HG03378 (cell line): ENCODE measurements at regions not wholly inside any gene's neighbourhood (a gene's known extent, or its start where the extent isn't known, plus 50 kb on each side); places are given as distances from the start of the nearest gene placed in this dataset.
"Not testable (repeated sequence)": the region's sequence is repeated elsewhere in the genome, so short reads cannot be mapped to it uniquely, and the experiment has no call there.

Source experiments
- ATAC-seq: cut with Tn5 transposase; IDR thresholded peaks from one replicate; pipeline ENCODE4 v1.9.1; 2021; ENCODE audit warnings: mild to moderate bottlenecking, moderate library complexity; ENCODE audit not compliant: unreplicated experiment

DNA sequence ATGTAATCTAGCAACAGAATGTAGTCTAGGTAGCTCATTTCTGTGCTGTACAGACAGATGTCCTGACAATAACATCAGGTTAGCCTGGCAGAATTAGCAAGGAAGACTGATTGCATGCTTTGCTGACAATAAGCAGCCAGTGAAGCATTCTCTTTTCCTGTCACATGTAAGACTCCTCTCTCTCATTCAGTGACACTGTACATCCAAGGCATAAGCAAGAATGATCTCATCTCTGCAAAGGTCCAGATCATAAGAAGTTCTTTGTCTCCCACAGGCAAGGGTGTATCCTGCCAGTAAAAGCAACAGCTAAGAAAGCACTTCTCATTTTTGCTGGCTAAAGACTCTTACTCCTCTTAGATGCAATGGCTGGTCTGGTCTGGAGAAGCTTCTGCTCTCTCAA is 861.8 kb downstream of the TAF11L14 start:
- ATAC-seq: no peak

DNA sequence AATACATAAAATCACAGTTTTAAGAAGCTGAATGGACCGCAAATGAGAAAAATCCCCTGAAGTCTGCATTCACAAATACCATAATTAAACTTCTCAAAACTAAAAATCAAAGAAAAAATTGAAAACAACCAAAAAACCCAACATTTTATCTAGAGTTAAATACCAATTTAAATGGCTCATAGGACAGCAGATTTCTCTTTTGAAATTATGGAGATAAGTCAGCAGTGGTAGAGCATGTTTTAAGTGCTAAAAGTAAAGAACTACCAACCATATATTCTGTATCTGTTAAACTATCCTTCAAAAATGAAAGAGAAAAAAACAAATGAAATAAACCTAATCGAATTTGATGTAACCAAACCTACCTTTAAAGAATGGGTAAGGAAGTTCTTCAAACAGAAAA is 862.8 kb downstream of the TAF11L14 start:
- no peak for ATAC-seq

DNA sequence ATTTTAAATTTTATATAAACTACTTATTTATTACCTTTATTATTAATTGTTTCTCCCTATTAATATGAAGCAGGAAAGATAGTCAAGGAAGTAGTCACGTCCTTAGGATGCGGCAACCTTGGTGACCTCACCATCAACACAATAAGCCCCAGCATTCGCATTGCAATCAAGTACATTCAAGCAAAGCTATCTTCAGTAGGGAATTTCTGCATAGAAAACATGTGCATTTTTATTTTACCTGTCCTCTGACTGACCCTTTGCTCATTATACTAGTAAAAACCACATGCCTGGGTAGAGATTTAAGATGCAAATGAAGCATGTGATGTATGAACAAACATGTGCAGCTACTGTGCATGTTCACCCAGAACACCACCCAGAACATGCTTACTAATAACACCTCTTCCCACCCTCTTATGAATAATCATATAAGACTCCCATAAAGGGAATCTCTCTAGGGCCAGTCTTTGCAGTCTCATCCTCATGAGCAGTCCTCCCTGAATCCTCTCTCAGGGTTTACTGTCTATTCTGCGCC is 869.6 kb downstream of the TAF11L14 start:
- no peak for ATAC-seq

DNA sequence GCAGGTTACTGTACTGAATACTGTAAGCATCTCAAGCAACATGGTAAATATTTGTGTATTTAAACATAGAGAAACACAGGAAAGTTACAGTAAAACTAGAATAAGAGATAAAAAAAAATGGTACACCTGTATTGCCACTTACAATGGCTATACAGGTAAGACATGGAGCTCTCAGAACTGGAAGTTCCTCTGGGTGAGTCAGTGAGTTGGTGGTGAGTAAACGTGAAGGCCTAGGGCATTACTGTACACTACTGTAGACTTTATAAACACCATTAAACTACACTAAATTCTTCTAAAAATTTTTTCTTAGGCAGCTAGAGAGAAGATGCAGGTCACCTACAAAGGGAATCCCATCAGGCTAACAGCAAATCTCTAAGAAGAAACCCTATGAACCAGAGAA is 872.9 kb downstream of the TAF11L14 start:
- ATAC-seq: no peak

DNA sequence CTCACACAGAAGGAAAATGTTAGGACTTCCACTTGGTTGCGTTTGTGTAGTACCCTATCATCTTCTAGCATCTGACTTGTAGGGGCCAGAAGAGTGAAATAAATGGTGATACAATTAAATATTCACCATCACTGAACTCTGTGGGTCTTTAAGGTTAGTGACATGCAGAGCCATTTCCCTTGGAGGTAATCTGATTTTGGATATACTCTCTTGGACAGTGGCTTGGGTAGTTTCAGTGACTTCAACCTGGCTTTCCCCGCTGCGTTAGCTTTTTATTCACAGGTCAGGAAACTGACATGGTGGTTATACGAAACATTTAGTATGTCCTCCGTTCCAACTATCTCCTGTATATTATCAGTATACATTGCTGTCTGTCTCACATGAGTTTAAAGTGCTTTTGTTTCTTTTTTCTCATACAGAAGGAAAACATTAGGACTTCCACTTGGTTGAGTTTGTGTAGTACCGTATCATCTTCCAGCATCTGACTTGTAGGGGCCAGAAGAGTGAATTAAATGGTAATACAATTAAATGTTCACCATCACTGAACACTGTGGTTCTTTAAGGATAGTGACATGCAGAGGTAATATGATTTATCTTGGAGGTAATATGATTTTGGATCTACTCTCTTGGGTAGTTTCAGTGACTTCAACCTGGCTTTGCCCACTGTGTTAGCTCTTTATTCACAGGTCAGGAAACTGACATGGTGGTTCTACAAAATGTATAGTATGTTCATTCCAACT is 883.6 kb downstream of the TAF11L14 start:
- ATAC-seq: no peak

DNA sequence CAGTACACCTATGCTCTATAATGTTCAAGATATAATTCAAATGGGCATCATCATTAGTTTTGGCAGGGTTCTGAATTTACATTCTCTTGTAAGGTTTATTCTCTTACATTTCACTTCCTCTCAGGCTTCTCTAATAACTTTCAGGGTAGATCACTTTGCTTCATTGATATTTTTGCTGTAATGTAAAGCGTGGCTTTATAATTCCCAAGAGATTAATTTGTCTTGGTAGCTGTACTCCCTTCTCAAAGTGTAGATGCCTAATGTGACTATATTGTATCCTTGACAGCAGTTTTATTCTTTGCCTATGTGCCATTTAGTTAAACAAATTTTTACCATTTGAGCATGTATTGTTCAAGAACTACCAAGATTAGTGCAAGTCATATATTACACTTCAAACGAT is 889.1 kb downstream of the TAF11L14 start:
- ATAC-seq: no peak

DNA sequence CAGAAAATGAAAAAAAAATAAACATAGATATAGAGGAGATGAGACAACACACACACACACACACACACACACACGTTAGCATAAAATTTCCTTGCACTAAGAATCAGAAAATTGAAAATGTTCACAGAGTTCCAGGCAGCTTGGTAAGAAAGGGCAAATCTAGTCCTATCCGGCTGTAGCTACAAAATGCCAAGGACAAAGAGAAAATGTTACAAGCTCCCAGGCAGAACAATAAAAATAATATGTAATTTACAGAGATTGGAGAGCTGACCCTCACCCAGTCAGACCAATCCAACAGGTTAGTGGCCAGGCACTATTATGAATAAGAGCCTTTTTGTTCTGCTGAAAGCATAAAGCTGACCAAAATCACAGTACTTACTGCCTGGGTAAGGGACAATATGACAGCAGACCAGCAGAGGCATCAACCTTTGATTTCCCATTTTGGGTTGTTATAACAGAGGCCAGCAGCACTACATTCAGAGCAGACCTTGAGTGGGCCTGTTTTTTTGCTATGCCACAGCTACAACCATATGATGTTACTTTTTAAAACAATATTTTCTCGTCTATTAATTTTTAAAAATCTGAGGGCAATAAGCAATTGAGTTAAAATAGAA is 892.6 kb downstream of the TAF11L14 start:
- no peak for ATAC-seq

DNA sequence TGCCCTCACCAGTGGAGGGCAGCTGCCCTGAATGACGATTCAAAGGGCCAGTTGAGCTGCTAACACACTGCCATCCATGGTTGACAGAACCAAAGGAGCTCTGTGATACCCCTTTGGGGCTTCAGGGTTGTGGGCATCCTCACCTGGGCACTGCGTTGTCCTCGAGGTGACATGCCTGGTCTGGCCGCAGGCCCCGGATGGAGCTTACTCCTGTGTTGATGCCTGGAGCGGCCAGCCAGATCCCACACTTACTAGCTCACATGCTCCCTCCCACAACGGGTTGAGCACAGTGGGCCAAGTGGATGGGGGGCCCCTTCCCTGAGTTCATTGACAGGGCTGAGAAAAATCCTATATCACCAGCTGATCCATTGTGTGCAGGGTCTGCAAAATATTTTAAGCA is 898.9 kb downstream of the TAF11L14 start:
- ATAC-seq: no peak

DNA sequence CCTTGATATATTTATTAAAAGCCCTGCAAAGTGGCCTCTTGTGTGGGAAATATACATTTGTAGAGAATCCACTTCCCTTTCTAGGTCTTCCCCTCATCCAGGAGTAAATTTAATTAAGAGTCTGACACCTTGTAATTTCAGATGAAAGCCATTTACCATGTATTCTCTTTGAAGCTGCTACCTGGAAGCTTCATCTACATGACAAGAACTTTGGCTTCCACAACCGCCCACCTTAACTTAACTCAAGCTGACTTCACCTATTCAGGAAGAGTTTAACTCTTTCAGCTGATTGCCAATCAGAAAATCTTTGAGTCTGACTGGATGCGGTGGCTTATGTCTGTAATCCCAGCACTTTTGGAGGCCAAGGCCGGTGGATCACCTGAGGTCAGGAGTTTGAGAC is 899.9 kb downstream of the TAF11L14 start:
- ATAC-seq: no peak

DNA sequence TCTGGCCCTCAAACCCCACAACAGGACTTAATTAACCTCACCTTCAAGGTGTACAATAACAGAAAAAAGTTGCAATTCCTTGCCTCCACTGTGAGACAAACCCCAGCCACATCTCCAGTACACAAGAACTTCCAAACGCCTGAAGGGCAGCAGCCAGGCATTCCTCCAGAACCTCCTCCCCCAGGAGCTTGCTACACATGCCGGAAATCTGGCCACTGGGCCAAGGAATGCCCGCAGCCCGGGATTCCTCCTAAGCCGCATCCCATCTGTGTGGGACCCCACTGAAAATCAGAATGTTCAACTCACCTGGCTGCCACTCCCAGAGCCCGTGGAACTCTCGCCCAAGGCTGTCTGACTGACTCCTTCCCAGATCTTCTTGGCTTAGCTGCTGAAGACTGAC is 901.5 kb downstream of the TAF11L14 start:
- ATAC-seq: not testable (repeated sequence)

DNA sequence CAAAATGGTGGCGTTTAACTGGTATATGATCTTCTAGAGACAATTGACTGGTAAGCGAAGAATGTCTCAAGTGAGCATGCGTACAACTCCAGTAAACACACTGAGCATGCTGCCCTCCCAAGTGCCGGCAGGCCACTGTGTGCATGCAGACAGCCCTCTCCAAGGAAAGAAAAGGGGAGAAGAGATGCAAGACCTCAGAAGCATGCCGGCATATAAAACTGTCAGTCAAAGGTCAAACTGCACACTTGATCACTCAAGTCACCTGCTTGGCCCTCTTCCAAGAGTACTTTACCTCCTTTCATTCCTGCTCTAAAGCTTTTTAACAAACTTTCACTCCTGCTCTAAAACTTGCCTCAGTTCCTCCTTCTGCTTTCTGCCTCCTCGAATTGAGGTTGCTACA is 910.2 kb downstream of the TAF11L14 start:
- no peak for ATAC-seq

DNA sequence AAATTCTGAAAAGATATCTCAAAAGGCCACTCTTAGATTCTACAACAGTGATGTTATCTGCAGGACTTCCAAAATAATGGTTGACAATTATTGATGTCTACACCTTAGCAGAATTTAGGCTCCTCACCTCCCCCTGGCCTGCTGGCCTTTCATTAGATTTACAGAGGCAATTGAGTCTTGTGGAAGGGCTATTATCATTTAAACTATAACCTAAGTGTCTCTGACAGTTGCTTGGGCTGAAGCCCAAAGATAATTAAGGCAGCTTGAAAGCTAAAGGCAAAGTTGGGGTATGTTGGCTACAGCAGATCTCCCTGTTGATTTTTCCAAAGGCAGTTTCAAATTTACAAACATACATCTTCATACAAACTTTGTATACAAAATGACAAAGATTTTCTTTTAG is 912.3 kb downstream of the TAF11L14 start:
- no peak for ATAC-seq

DNA sequence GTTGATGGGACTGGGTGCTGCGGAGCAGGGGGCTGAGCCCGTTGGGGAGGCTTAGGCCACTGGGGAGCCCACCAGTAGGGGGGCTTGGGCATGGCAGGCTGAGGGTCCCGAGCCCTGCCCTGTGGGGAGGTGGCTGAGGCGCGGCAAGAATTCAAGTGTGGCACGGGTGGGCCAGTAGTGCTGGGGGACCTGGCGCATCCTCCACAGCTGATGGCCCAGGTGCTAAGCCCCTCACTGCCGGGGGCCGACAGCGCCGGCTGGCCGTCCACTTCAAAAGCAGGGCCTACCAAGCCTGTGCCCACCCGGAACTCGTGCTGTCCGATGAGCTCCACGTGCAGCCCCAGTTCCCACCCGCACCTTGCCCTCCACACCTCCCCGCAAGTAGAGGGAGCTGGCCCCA is 917.5 kb downstream of the TAF11L14 start:
- no peak for ATAC-seq

DNA sequence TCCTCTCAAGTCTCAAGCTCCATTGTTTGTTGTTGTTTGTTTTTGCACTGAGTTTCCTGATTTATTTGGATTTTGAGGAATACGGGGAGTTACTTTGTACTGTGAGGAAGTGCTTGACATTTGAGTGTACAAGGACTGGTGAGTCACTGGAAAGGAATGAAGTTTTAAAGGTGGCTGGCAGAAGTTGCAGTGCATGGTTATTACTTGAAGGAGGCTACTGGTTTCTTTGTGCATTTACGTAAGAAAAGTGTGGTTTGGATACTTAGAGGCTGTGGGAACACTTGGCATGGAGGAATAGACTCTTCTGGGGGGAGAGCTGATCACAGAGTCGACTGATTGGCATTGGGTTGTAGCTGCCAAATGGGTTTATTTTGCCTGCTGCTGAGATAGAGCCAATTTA is 919.0 kb downstream of the TAF11L14 start:
- no peak for ATAC-seq

DNA sequence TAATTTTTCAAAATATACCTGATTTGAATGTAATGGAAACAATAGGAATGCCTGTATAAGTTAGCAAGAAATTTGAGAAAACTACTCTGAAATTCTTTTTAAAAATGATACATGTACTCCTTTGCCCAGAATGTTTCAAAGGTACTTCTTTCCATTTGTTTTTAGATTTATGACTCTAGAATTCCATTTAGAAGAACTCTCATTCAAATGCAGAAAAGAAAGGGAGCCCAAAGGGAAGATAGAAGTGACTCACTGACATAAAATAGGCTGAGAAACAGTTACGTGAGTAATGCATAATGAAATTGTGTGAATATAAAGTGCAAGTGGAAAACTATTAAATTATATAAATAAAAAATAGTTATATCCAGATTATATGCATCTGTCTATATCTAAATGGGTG is 926.3 kb downstream of the TAF11L14 start:
- ATAC-seq: no peak

DNA sequence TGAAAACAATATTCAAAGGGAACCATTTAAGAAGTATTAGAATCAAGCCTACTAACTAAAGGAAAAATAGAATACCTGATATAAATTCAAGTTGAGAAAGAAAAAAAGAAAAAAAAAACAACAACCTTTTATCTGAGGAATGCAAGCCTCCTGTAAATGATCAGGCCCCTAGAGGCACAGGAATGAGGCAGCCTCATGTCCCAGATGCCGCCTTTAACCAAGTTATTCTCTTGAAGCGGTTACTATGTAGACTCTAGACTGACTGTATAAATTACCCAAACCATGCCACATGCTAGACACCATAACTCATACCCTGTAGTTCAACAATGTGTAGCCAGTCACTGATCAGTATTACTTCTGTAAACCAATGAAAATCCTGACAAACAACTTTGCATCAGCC is 929.6 kb downstream of the TAF11L14 start:
- no peak for ATAC-seq

DNA sequence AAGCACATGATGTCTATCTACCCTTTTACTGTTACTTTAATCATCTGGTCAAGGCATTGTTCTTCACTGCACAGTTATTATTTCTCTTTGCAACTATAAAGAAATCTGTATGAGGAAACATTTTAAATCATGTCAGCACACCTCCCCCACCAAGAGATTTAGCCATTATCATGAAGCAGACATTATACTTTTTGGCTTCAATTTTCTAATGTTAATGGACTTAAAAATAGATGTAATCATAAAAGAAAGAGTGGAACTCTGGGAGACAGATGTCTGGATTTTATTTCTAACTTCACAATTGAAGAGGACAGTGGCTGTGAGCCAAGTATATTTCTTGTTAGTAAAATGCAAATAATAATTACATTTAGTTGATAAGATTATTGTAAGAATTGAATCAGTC is 932.4 kb downstream of the TAF11L14 start:
- no peak for ATAC-seq

DNA sequence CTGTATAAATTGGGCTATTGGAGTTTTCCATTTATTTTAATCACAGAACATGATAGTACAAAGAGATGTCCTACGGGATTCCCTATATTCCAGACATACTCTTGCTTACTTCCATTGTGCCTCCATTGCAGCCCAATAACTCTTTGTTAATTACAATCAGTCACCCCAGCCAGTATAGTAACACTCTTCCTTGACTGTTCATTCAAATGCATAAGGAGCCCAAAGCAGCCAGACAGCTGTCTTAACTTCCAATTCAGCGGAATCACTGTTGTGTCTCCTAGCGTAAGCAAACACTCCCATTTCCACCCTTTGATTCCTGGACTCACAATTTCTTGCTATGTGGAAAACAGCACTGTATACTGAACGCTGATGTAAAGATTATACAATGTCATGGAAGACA is 942.3 kb downstream of the TAF11L14 start:
- ATAC-seq: no peak

DNA sequence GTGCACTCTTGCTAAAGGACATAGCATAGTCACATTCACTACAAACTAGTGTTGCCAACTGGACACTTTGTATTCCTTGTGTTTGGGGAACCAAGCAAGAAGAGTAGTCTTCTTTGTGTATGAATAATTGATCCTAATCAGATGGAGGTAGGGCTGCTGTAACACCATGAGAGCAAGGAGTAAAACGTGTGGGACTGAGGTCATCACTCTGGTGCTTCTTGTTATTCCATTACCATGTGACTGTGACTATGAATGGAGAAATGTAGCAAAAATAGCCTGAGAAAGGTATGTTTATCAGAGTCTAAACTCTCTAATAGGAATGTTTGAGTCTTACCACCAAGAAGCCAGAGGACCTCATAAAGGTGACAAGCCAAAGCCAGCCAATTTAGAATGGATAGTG is 966.9 kb downstream of the TAF11L14 start:
- no peak for ATAC-seq

DNA sequence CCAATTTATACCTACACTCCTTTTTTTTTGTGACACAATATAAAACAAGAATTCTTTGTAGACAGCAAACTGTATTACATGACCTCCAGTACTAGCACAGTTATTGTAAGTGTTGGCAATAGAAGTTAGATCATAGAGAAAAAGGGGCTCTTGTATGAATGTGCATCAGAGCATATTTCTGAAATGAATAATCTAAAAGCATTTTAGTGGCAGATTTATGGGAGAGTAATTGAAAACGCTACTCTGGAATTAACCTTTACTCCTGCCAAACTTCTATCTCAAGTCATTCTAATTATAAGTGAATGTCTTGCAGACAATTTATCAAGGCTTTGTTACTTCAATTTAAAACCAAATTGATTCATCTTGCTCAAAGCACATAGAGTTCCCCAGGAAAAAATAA is 968.1 kb downstream of the TAF11L14 start:
- no peak for ATAC-seq

DNA sequence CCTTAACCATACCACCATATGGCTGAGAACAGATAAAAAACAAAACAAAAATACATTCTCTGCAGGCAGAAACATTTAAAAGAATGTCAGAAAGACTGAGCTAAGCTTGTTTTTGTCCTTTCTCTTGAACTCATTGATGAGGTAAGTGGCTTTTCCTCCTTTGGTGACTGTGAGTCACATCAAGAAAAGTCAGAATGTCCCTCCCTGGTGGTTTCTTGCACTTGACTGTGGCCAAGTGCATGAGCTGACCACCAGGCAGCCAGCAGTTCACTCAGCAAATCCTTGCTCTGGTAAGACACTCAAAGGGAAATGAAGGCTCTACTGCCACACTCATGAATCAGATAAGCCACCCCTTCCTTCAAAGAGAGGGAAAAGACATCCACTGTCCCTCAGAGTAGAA is 970.9 kb downstream of the TAF11L14 start:
- ATAC-seq: no peak

DNA sequence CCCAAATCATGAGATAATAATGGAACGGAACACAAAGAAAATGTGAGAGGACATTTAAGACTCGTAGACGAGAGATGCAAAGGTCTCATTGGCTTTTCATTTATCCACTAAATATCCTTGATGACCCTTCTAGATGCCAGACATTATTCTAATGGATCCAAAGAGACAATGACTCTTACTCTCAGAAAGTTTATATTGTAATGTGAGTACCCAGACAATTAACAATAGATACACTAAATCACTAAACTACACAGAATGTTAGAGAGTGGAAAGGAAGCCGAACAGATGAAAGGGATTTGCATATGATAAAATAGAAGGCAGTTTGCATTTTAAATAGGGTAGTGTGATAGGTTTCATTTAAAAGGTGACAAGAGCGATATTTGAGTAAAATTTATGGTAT is 973.3 kb downstream of the TAF11L14 start:
- ATAC-seq: no peak

DNA sequence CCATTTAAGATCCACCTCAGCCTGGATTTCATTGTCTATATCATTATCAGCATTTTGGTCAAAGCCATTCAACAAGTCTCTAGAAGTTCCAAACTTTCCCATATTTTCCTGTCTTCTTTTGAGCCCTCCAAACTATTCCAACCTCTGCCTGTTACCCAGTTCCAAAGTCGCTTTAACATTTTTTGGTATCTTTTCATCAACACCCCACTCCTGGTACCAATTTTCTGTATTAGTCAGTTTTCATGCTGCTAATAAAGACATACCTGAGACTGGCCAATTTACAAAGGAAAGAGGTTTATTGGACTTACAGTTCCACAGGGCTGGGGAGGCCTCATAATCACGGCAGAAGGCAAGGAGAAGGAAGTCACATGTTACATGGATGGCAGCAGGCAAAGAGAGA is 982.9 kb downstream of the TAF11L14 start:
- not testable (repeated sequence) for ATAC-seq
